H1 (cell line): ENCODE measurements at regions not wholly inside any gene's neighbourhood (a gene's known extent, or its start where the extent isn't known, plus 50 kb on each side); places are given as distances from the start of the nearest gene placed in this dataset.

Experiments
- KDM1A ChIP-seq: fragments of 200-600, 300-600 bp; sonication (generic); IDR thresholded peaks from 2 replicates; pipeline ENCODE4 v1.7.1; 2016; ENCODE audit warnings: mild to moderate bottlenecking, low read length, borderline replicate concordance
- PHF8 ChIP-seq: fragments of 200-600 bp; sonication (generic); conservative IDR thresholded peaks from 2 replicates; pipeline ENCODE4 v1.7.1; 2012; ENCODE audit warnings: low read depth, mild to moderate bottlenecking, inconsistent platforms, low read length, moderate library complexity
- RAD21 ChIP-seq, 2 experiments: IDR thresholded peaks in 1 of 2; conservative IDR thresholded peaks in 1 of 2; 2 replicates each; pipeline ENCODE4 v1.6.1; 2011; ENCODE audit warnings: low read depth in 2 of 2, low read length in 2 of 2, improper control_type of control experiment in 1 of 2, inconsistent platforms in 1 of 2, mild to moderate bottlenecking in 1 of 2, moderate library complexity in 1 of 2

DNA sequence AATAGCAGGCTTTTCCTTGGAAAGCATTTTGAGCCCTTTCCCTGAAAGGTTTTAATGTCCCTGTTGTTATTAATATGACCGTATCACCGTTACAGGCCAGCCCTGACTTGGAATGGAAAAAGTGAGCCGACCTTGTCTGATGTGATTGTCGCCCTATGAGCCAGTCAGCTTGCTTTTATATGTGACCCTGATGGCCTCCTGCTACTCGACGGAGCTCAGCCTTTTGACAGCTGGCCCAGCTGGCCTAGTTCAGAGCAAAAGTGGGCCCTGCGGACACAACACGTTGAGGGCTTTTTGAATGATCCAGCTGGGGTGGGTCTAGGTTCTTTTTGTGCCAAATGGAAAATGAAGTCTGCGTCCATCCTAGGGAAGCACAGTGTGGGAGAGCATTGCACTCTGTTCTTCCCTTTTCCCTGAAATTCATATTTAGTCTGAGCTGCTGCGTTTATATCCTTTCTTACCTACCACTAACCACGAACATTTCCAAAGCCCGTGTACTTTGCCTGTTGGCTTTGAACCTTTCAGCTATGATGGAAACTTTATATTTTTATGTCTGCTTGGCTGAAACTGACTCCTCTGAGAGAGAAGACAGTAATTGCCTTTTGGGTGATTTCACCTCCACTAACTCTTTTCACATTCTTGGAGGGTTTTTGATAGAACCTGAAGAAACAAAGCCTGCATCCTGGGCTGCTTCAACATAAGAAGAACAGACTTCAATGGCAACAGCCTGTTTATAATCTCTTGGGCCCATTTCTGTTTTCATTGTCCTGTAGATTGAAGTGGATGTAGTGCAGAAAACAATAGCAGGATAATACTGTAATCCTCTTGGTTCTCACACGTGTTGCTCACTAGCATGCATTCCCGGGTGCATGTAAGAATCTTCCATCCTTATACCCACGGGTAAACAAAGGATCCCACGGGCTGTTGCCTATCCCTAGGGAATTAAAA is 121.8 kb upstream of the HDGFL1 start (continued):
- TF ChIP-seq RAD21 (IDR thresholded peaks at IDR 0.05 in 1 of 2, conservative IDR thresholded peaks at IDR 0.05 in 1 of 2; ENCODE audit: low read depth in 2 of 2, low read length in 2 of 2) (no peak), KDM1A (no peak), PHF8 (no peak)
